ENCODE measurements at regions not wholly inside any gene's neighbourhood (a gene's known extent, or its start where the extent isn't known, plus 50 kb on each side); places are given as distances from the start of the nearest gene placed in this dataset.
A peak's percentile ranks its signal among the peaks of the same experiment; 100 is the strongest.

GRCh38 chr6:100130630-100131029, 136.6 kb upstream of the MCHR2 start:
- no peak for DNase-seq

GRCh38 chr6:100126790-100127484, 132.9 kb upstream of the MCHR2 start:
- DNase-seq, result no peak

- no peak for DNase-seq
Observed at GRCh38 chr6:100121854-100122609, 128.0 kb upstream of the MCHR2 start.

GRCh38 chr6:100119261-100119660, 125.2 kb upstream of the MCHR2 start:
- DNase-seq, result no peak

- DNase-seq, result no peak
Observed at GRCh38 chr6:100118301-100118700, 124.3 kb upstream of the MCHR2 start.

- DNase-seq, result no peak
Observed at GRCh38 chr6:100117680-100118079, 123.7 kb upstream of the MCHR2 start.

GRCh38 chr6:100116411-100117194, 122.6 kb upstream of the MCHR2 start:
- DNase-seq, result peak; percentile 72

GRCh38 chr6:100115407-100116101, 121.5 kb upstream of the MCHR2 start:
- DNase-seq, result no peak

GRCh38 chr6:100112855-100113508, 119.0 kb upstream of the MCHR2 start:
- DNase-seq, result no peak

GRCh38 chr6:100105919-100106529, 112.0 kb upstream of the MCHR2 start:
- peak; percentile 61 for DNase-seq

- DNase-seq, result no peak
Observed at GRCh38 chr6:100105138-100105537, 111.1 kb upstream of the MCHR2 start.

- no peak for DNase-seq
Observed at GRCh38 chr6:100103931-100104330, 109.9 kb upstream of the MCHR2 start.

- no peak for DNase-seq
Observed at GRCh38 chr6:100103194-100103593, 109.2 kb upstream of the MCHR2 start.

GRCh38 chr6:100101644-100102043, 107.6 kb upstream of the MCHR2 start:
- no peak for DNase-seq

GRCh38 chr6:100100776-100101175, 106.8 kb upstream of the MCHR2 start:
- no peak for DNase-seq

- DNase-seq, result no peak
Observed at GRCh38 chr6:100099189-100100074, 105.4 kb upstream of the MCHR2 start.

- DNase-seq, result no peak
Observed at GRCh38 chr6:100096936-100097335, 102.9 kb upstream of the MCHR2 start.

GRCh38 chr6:100096341-100096740, 102.3 kb upstream of the MCHR2 start:
- DNase-seq, result no peak

- no peak for DNase-seq
Observed at GRCh38 chr6:100093405-100093804, 99.4 kb upstream of the MCHR2 start.

- no peak for DNase-seq
Observed at GRCh38 chr6:100088009-100088408, 94.0 kb upstream of the MCHR2 start.

GRCh38 chr6:100084991-100085364, 91.0 kb upstream of the MCHR2 start:
- no peak for DNase-seq

Measured in islet precursor cell (in vitro differentiated cells).